Endothelial cell of umbilical vein (primary cell): ENCODE measurements at regions not wholly inside any gene's neighbourhood (a gene's known extent, or its start where the extent isn't known, plus 50 kb on each side); places are given as distances from the start of the nearest gene placed in this dataset.

Source experiments
- BruUV-seq: library from RNA; stranded (reverse); fragments of 400-500 nt; replicated peaks from 2 replicates; lab custom pipeline; 2021; lab: Mats Ljungman, UMichigan
- CTCF ChIA-PET: fragments of 300-600, 350-600 bp; sonication (Branson Sonifier 250); formaldehyde crosslinking; loops from one replicate; lab custom pipeline; 2021; ENCODE audit warnings: antibody characterized with exemption, inconsistent platforms; lab: Charles Lee
- POLR2A ChIA-PET: fragments of 300-600, 350-600 bp; sonication (Branson Sonifier 250); formaldehyde crosslinking; loops from one replicate; lab custom pipeline; 2021; ENCODE audit warnings: antibody characterized with exemption, inconsistent platforms; lab: Charles Lee
- DNase-seq: peaks from one replicate; pipeline ENCODE4 v3.0.0-alpha.2; 2011; ENCODE audit warnings: low read depth, low spot score
- FAIRE-seq: peaks from 2 replicates; lab custom pipeline; 2011; peaks lifted over from hg19 to GRCh38; lab: Jason Lieb, UNC
- H2AFZ ChIP-seq: 2 replicates; pipeline ENCODE4 v1.6.0; 2012; ENCODE audit warnings: low read depth, low read length, control low read depth, inconsistent platforms
- H3K27ac ChIP-seq: 2 replicates; pipeline ENCODE4 v1.5.1; 2011; ENCODE audit warnings: low read depth, mild to moderate bottlenecking, control low read depth, low read length, moderate library complexity; ENCODE audit not compliant: insufficient read depth
- H3K27me3 ChIP-seq, 2 experiments: 2 replicates each; pipeline versions ENCODE4 v1.6.0 to v1.6.1; 2011; ENCODE audit warnings: low read length in 2 of 2, mixed read lengths in 1 of 2; ENCODE audit not compliant: control insufficient read depth in 2 of 2, insufficient read depth in 2 of 2
- H3K36me3 ChIP-seq, 2 experiments: 2 replicates in 1 of 2; 3 replicates in 1 of 2; pipeline ENCODE4 v1.5.1; 2011; ENCODE audit warnings: low read length in 2 of 2, mild to moderate bottlenecking in 1 of 2, moderate library complexity in 1 of 2; ENCODE audit not compliant: control insufficient read depth in 2 of 2, insufficient read depth in 2 of 2; ENCODE audit errors: extremely low read depth in 1 of 2
- H3K4me1 ChIP-seq: 3 replicates; pipeline ENCODE4 v1.5.1; 2011; ENCODE audit warnings: mild to moderate bottlenecking, low read length; ENCODE audit not compliant: control insufficient read depth, insufficient read depth; ENCODE audit errors: extremely low read depth
- H3K4me2 ChIP-seq: 2 replicates; pipeline ENCODE4 v1.6.1; 2011; ENCODE audit warnings: low read length, control low read depth, mixed read lengths; ENCODE audit not compliant: insufficient read depth
- H3K4me3 ChIP-seq, 3 experiments: fragments of 200-600 bp in 1 of 3; sonication (generic), shearing (Covaris generic) in 1 of 3; replicated peaks in 1 of 3; 2 replicates each; pipeline ENCODE4 v1.5.1; 2011 to 2016; ENCODE audit warnings: control low read depth in 3 of 3, low read length in 3 of 3, mild to moderate bottlenecking in 2 of 3, inconsistent platforms in 1 of 3, low read depth in 1 of 3, moderate library complexity in 1 of 3; ENCODE audit not compliant: insufficient read depth in 1 of 3
- H3K79me2 ChIP-seq: 2 replicates; pipeline ENCODE4 v1.6.0; 2012; ENCODE audit warnings: low read length, inconsistent platforms; ENCODE audit not compliant: control insufficient read depth, insufficient read depth
- H3K9ac ChIP-seq: replicated peaks from 2 replicates; pipeline ENCODE3; 2011; ENCODE audit warnings: low read length, control low read depth; ENCODE audit not compliant: insufficient read depth; ENCODE audit errors: extremely low read depth
- H3K9me1 ChIP-seq: replicated peaks from 3 replicates; pipeline ENCODE4 v1.6.0; 2011; ENCODE audit warnings: mild to moderate bottlenecking, low read length; ENCODE audit not compliant: control insufficient read depth, insufficient read depth; ENCODE audit errors: extremely low read depth
- H3K9me3 ChIP-seq: replicated peaks from 2 replicates; pipeline ENCODE4 v1.5.1; 2012; ENCODE audit warnings: low read length, inconsistent platforms; ENCODE audit not compliant: control insufficient read depth, insufficient read depth
- H4K20me1 ChIP-seq: replicated peaks from 2 replicates; pipeline ENCODE3; 2011; ENCODE audit warnings: mild to moderate bottlenecking, low read length; ENCODE audit not compliant: control insufficient read depth, insufficient read depth; ENCODE audit errors: extremely low read depth
- EZH2 ChIP-seq: IDR thresholded peaks from 2 replicates; pipeline ENCODE4 v1.6.1; 2012; ENCODE audit warnings: borderline replicate concordance, low read depth, mild to moderate bottlenecking, moderate library complexity, low read length, inconsistent platforms; ENCODE audit not compliant: severe bottlenecking
- FOS ChIP-seq: IDR thresholded peaks from 2 replicates; pipeline ENCODE4 v1.6.1; 2011; ENCODE audit warnings: mild to moderate bottlenecking, low read length, moderate library complexity, borderline replicate concordance; ENCODE audit not compliant: insufficient read depth
- GATA2 ChIP-seq: IDR thresholded peaks from 2 replicates; pipeline ENCODE4 v1.7.0; 2011; ENCODE audit warnings: low read depth, mild to moderate bottlenecking, moderate library complexity, mixed read lengths, low read length; ENCODE audit not compliant: insufficient read length, insufficient read depth
- MYC ChIP-seq: IDR thresholded peaks from one replicate; pipeline ENCODE4 v1.6.1; 2011; ENCODE audit warnings: mild to moderate bottlenecking, low read depth, low read length
- POLR2A ChIP-seq: IDR thresholded peaks from 2 replicates; pipeline ENCODE4 v1.6.1; 2012; ENCODE audit warnings: low read depth, mild to moderate bottlenecking, control low read depth, low read length
- POLR2AphosphoS5 ChIP-seq: IDR thresholded peaks from 2 replicates; pipeline ENCODE4 v1.6.1; 2012; ENCODE audit warnings: low read depth, mild to moderate bottlenecking, control low read depth, low read length, moderate library complexity; ENCODE audit not compliant: insufficient read depth
- dilution Hi-C: fragments of 300-500 bp; cut with MboI; formaldehyde crosslinking; loops from one replicate; pipeline ENCODE4 v1.15.0; 2019; ENCODE audit warnings: low sequenced_read_pairs; ENCODE audit not compliant: extremely low pct_ligation_motif_present
- intact Hi-C: fragments of 100-400 bp; cut with micrococcal nuclease; formaldehyde crosslinking; loops from one replicate; pipeline ENCODE4 v1.10.0; 2022
- TF ChIP-seq, protein P1 (sequence below), 2 donors: IDR thresholded peaks; 1 replicate in 1 of 2; 2 replicates in 1 of 2; pipeline ENCODE4 v1.5.1; 2011; ENCODE audit warnings: low read length in 2 of 2, mild to moderate bottlenecking in 2 of 2, moderate library complexity in 2 of 2, control low read depth in 1 of 2, inconsistent platforms in 1 of 2, low read depth in 1 of 2; ENCODE audit not compliant: insufficient read depth in 1 of 2; ENCODE audit errors: extremely low read depth in 1 of 2
- TF ChIP-seq, protein P2 (sequence below): IDR thresholded peaks from 2 replicates; pipeline ENCODE4 v1.6.1; 2011; ENCODE audit not compliant: insufficient read depth, insufficient read length

DNA sequence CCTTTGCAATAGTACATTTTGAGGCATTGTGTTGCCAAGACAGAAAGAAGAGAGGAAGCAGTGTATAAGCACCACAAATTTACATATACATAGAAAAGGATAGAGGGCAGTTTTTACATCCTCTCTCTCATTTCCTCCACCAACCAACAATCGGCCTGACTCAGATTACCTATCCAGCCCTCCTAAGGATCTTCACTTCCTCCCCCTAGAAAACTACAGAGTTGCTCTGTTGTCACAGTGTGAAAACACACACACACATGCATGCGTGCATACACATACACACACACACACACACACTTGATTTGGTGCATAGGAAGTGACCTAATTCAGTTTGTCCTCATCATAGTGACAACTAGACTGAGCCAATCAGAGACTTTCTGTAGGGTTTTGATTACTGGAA, 98.8 kb upstream of the SPRY1 start:
- no peak for DNase-seq
- no peak for FAIRE-seq
- POLR2A ChIA-PET = no interaction called here
- H3K79me2 ChIP-seq = no peaks in the 10 kb centered on the region
- no peak overlapping the region for H3K27ac ChIP-seq
- CTCF ChIA-PET = no interaction called here
- dilution Hi-C loops = no loop called here
- BruUV-seq = no TSS peak
- no peak overlapping the region for H3K9ac ChIP-seq
- H4K20me1 ChIP-seq = no peaks in the 10 kb centered on the region
- no peaks in the 10 kb centered on the region for H3K9me1 ChIP-seq
- intact Hi-C loops = no loop called here
- H3K9me3 ChIP-seq = no peaks in the 10 kb centered on the region
- H2AFZ ChIP-seq = no peak overlapping the region
- no peaks in the 10 kb centered on the region for H3K27me3 ChIP-seq
- no peak overlapping the region for H3K4me2 ChIP-seq
- no peak overlapping the region for H3K4me3 ChIP-seq
- TF ChIP-seq FOS (no peak), GATA2 (no peak), MYC (no peak), EZH2 (no peak), POLR2A (no peak), POLR2AphosphoS5 (no peak)
- TF ChIP-seq, protein P1, sequence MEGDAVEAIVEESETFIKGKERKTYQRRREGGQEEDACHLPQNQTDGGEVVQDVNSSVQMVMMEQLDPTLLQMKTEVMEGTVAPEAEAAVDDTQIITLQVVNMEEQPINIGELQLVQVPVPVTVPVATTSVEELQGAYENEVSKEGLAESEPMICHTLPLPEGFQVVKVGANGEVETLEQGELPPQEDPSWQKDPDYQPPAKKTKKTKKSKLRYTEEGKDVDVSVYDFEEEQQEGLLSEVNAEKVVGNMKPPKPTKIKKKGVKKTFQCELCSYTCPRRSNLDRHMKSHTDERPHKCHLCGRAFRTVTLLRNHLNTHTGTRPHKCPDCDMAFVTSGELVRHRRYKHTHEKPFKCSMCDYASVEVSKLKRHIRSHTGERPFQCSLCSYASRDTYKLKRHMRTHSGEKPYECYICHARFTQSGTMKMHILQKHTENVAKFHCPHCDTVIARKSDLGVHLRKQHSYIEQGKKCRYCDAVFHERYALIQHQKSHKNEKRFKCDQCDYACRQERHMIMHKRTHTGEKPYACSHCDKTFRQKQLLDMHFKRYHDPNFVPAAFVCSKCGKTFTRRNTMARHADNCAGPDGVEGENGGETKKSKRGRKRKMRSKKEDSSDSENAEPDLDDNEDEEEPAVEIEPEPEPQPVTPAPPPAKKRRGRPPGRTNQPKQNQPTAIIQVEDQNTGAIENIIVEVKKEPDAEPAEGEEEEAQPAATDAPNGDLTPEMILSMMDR (IDR thresholded peaks at IDR 0.05; ENCODE audit: extremely low read depth in 1 of 2, insufficient read depth in 1 of 2, low read depth in 1 of 2, low read length in 2 of 2) = no peak
- TF ChIP-seq, protein P2, sequence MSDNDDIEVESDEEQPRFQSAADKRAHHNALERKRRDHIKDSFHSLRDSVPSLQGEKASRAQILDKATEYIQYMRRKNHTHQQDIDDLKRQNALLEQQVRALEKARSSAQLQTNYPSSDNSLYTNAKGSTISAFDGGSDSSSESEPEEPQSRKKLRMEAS = no peak
- H3K36me3 ChIP-seq = no peaks in the 10 kb centered on the region
- no peaks in the 10 kb centered on the region for H3K4me1 ChIP-seq
